AG10803 (cell line): ENCODE measurements at regions not wholly inside any gene's neighbourhood (a gene's known extent, or its start where the extent isn't known, plus 50 kb on each side); places are given as distances from the start of the nearest gene placed in this dataset.

ENCODE experiments used
- DNase-seq: peaks from one replicate; pipeline ENCODE4 v3.0.0; 2010; ENCODE audit warnings: low read depth
- H3K4me3 ChIP-seq: 2 replicates; pipeline ENCODE4 v1.5.1; 2011; ENCODE audit warnings: mild to moderate bottlenecking, low read length, control low read depth
- CTCF ChIP-seq: conservative IDR thresholded peaks from 2 replicates; pipeline ENCODE4 v1.5.1; 2011; ENCODE audit warnings: mild to moderate bottlenecking, low read length, control low read depth, inconsistent platforms

- DNase-seq, result no peak
- H3K4me3 ChIP-seq, result no peak overlapping the region
- TF ChIP-seq CTCF, result no peak
Measured at GRCh38 chr3:18127859-18128681, 297.1 kb downstream of the SATB1 start.

- H3K4me3 ChIP-seq, result no peak overlapping the region
- no peak for DNase-seq
- TF ChIP-seq CTCF, result no peak
Measured at GRCh38 chr3:18127174-18127858, 297.8 kb downstream of the SATB1 start.

- no peak overlapping the region for H3K4me3 ChIP-seq
- no peak for DNase-seq
- TF ChIP-seq CTCF, result no peak
Measured at GRCh38 chr3:18126772-18127171, 298.4 kb downstream of the SATB1 start.

GRCh38 chr3:18124501-18124900 lies 300.6 kb downstream of the SATB1 start:
- no peak for TF ChIP-seq CTCF
- no peak overlapping the region for H3K4me3 ChIP-seq
- peak; percentile 82 for DNase-seq

GRCh38 chr3:18122264-18122663 lies 302.9 kb downstream of the SATB1 start:
- no peak for DNase-seq
- H3K4me3 ChIP-seq, result no peak overlapping the region
- TF ChIP-seq CTCF, result no peak

- H3K4me3 ChIP-seq, result no peak overlapping the region
- no peak for DNase-seq
- no peak for TF ChIP-seq CTCF
Measured at GRCh38 chr3:18121020-18121419, 304.1 kb downstream of the SATB1 start.

GRCh38 chr3:18119866-18120265 lies 305.3 kb downstream of the SATB1 start:
- no peak for TF ChIP-seq CTCF
- peak; percentile 50 for DNase-seq
- H3K4me3 ChIP-seq, result no peak overlapping the region
